Liver (tissue), 3 donors: ENCODE measurements at regions not wholly inside any gene's neighbourhood (a gene's known extent, or its start where the extent isn't known, plus 50 kb on each side); places are given as distances from the start of the nearest gene placed in this dataset.

Experiments
- CTCF ChIP-seq: fragments of 150-350 bp; IDR thresholded peaks from 2 replicates; pipeline ENCODE4 v1.5.1; 2017; ENCODE audit warnings: improper control_type of control experiment, low read depth, low read length; ENCODE audit not compliant: missing input control
- FOXA1 ChIP-seq: IDR thresholded peaks from 2 replicates; pipeline ENCODE4 v1.6.1; 2016; ENCODE audit warnings: antibody characterized with exemption
- GABPA ChIP-seq, 2 donors: IDR thresholded peaks in 1 of 2; conservative IDR thresholded peaks in 1 of 2; 2 replicates each; pipeline ENCODE4 v1.6.1; 2016; ENCODE audit warnings: antibody characterized with exemption in 2 of 2, mild to moderate bottlenecking in 1 of 2, moderate library complexity in 1 of 2
- HNF4G ChIP-seq: IDR thresholded peaks from 2 replicates; pipeline ENCODE4 v1.6.1; 2016; ENCODE audit warnings: antibody characterized with exemption
- MAX ChIP-seq: IDR thresholded peaks from 2 replicates; pipeline ENCODE4 v1.6.1; 2016; ENCODE audit warnings: antibody characterized with exemption
- RAD21 ChIP-seq, 2 donors: IDR thresholded peaks; 2 replicates each; pipeline ENCODE4 v1.6.1; 2016; ENCODE audit warnings: antibody characterized with exemption in 2 of 2, mild to moderate bottlenecking in 2 of 2
- SP1 ChIP-seq: IDR thresholded peaks from 2 replicates; pipeline ENCODE4 v1.6.1; 2018; ENCODE audit warnings: antibody characterized with exemption, mild to moderate bottlenecking
- TAF1 ChIP-seq: conservative IDR thresholded peaks from 2 replicates; pipeline ENCODE4 v1.6.1; 2016; ENCODE audit warnings: antibody characterized with exemption, mild to moderate bottlenecking
- TF ChIP-seq, protein P1 (sequence below): IDR thresholded peaks from 2 replicates; pipeline ENCODE4 v1.6.1; 2016; ENCODE audit warnings: antibody characterized with exemption, mild to moderate bottlenecking
- TF ChIP-seq, protein P2 (sequence below): IDR thresholded peaks from 2 replicates; pipeline ENCODE4 v1.6.1; 2016; ENCODE audit warnings: antibody characterized with exemption
- donor health status: healthy.
- donor health status: healthy.

DNA sequence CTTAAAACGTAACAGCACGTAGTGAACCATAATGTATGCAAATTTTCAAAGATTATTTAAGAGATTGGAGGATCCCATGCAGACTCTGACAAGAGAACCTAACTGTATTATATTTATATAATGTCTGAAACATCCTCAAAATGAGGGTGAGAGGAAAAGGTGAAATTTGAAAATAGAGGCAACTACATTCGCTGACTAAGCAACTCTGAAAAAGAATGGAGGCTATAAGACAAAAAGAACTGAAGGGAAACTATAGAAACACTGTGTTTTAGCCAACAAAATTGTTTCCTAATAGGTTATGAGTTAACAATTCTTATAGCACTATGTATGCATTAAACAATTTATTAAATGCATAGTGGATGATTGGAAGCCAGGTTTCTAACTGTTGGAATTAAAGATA, 648.0 kb downstream of the UBE2NL start:
- no peak for TF ChIP-seq CTCF
- TF ChIP-seq MAX: no peak
- TF ChIP-seq RAD21 (IDR thresholded peaks at IDR 0.05): no peak
- TF ChIP-seq TAF1: no peak
- TF ChIP-seq SP1: no peak
- no peak for TF ChIP-seq HNF4G
- TF ChIP-seq GABPA (IDR thresholded peaks at IDR 0.05 in 1 of 2, conservative IDR thresholded peaks at IDR 0.05 in 1 of 2): no peak
- TF ChIP-seq, protein P1, sequence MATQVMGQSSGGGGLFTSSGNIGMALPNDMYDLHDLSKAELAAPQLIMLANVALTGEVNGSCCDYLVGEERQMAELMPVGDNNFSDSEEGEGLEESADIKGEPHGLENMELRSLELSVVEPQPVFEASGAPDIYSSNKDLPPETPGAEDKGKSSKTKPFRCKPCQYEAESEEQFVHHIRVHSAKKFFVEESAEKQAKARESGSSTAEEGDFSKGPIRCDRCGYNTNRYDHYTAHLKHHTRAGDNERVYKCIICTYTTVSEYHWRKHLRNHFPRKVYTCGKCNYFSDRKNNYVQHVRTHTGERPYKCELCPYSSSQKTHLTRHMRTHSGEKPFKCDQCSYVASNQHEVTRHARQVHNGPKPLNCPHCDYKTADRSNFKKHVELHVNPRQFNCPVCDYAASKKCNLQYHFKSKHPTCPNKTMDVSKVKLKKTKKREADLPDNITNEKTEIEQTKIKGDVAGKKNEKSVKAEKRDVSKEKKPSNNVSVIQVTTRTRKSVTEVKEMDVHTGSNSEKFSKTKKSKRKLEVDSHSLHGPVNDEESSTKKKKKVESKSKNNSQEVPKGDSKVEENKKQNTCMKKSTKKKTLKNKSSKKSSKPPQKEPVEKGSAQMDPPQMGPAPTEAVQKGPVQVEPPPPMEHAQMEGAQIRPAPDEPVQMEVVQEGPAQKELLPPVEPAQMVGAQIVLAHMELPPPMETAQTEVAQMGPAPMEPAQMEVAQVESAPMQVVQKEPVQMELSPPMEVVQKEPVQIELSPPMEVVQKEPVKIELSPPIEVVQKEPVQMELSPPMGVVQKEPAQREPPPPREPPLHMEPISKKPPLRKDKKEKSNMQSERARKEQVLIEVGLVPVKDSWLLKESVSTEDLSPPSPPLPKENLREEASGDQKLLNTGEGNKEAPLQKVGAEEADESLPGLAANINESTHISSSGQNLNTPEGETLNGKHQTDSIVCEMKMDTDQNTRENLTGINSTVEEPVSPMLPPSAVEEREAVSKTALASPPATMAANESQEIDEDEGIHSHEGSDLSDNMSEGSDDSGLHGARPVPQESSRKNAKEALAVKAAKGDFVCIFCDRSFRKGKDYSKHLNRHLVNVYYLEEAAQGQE: no peak
- TF ChIP-seq FOXA1: no peak
- TF ChIP-seq, protein P2, sequence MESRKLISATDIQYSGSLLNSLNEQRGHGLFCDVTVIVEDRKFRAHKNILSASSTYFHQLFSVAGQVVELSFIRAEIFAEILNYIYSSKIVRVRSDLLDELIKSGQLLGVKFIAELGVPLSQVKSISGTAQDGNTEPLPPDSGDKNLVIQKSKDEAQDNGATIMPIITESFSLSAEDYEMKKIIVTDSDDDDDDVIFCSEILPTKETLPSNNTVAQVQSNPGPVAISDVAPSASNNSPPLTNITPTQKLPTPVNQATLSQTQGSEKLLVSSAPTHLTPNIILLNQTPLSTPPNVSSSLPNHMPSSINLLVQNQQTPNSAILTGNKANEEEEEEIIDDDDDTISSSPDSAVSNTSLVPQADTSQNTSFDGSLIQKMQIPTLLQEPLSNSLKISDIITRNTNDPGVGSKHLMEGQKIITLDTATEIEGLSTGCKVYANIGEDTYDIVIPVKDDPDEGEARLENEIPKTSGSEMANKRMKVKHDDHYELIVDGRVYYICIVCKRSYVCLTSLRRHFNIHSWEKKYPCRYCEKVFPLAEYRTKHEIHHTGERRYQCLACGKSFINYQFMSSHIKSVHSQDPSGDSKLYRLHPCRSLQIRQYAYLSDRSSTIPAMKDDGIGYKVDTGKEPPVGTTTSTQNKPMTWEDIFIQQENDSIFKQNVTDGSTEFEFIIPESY: no peak
